K562 (cell line): ENCODE measurements at regions not wholly inside any gene's neighbourhood (a gene's known extent, or its start where the extent isn't known, plus 50 kb on each side); places are given as distances from the start of the nearest gene placed in this dataset.

Experiments
- ATAC-seq: fragments of 200-7000 bp; cut with Tn5 transposase; 3 replicates; pipeline ENCODE4 v1.9.1; 2020; ENCODE audit warnings: moderate library complexity
- BruUV-seq: library from RNA; stranded (reverse); fragments of 400-500 nt; replicated peaks from 2 replicates; lab custom pipeline; 2021; lab: Mats Ljungman, UMichigan
- CTCF ChIA-PET: fragments of 300-600 bp; formaldehyde crosslinking; extraction: SDS; loops from one replicate; lab custom pipeline; 2021; ENCODE audit warnings: low intra/inter-chr PET ratio; lab: Yijun Ruan, JAX
- POLR2A ChIA-PET: fragments of 300-600, 350-650 bp; sonication (Branson Sonifier 250); formaldehyde crosslinking; extraction: SDS; loops from one replicate; lab custom pipeline; 2021; ENCODE audit warnings: antibody characterized with exemption, inconsistent platforms; lab: Yijun Ruan, JAX
- DNase-seq, 4 experiments: peaks; one replicate each; pipeline versions ENCODE4 v3.0.0 to v3.0.0-alpha.2; 2011 to 2018; ENCODE audit warnings: low spot score in 3 of 4, mixed read lengths in 3 of 4; ENCODE audit errors: extremely low read depth in 1 of 4
- FAIRE-seq: peaks from 2 replicates; lab custom pipeline; 2011; peaks lifted over from hg19 to GRCh38; lab: Jason Lieb, UNC
- H2AFZ ChIP-seq: 2 replicates; pipeline ENCODE4 v1.6.0; 2011; ENCODE audit warnings: low read depth, low read length, control low read depth, inconsistent platforms
- H3K27ac ChIP-seq: fragments of 200-600 bp; 3 replicates; pipeline ENCODE4 v1.8.0; 2011; ENCODE audit warnings: low read depth, mild to moderate bottlenecking, control low read depth, inconsistent platforms, low read length, moderate library complexity, mixed read lengths; ENCODE audit errors: extremely low read depth
- H3K27me3 ChIP-seq, 2 experiments: fragments of 300-600 bp in 1 of 2; 2 replicates in 1 of 2; 3 replicates in 1 of 2; pipeline versions ENCODE4 v1.6.0 to v1.8.0; 2011; ENCODE audit warnings: inconsistent platforms in 2 of 2, low read length in 2 of 2, mild to moderate bottlenecking in 1 of 2, mixed read lengths in 1 of 2, moderate library complexity in 1 of 2; ENCODE audit not compliant: control insufficient read depth in 2 of 2, insufficient read depth in 2 of 2
- H3K36me3 ChIP-seq: fragments of 300-600 bp; 3 replicates; pipeline ENCODE4 v1.8.0; 2011; ENCODE audit warnings: mild to moderate bottlenecking, low read length, inconsistent platforms; ENCODE audit not compliant: control insufficient read depth, insufficient read depth
- H3K4me1 ChIP-seq, 2 experiments: fragments of 200-600 bp in 1 of 2; replicated peaks in 1 of 2; 2 replicates in 1 of 2; 3 replicates in 1 of 2; pipeline versions ENCODE4 v1.5.1 to v1.8.0; 2011; ENCODE audit warnings: inconsistent platforms in 2 of 2, low read length in 2 of 2, mild to moderate bottlenecking in 1 of 2, mixed read lengths in 1 of 2, moderate library complexity in 1 of 2; ENCODE audit not compliant: control insufficient read depth in 2 of 2, insufficient read depth in 2 of 2
- H3K4me2 ChIP-seq: 2 replicates; pipeline ENCODE4 v1.6.1; 2011; ENCODE audit warnings: low read length, control low read depth, inconsistent platforms, mixed read lengths; ENCODE audit not compliant: insufficient read depth
- H3K4me3 ChIP-seq: fragments of 200-600 bp; sonication (generic), shearing (Covaris generic); 2 replicates; pipeline ENCODE4 v1.5.1; 2016; ENCODE audit warnings: control low read depth, inconsistent platforms
- H3K79me2 ChIP-seq: fragments of 200-600 bp; 3 replicates; pipeline ENCODE4 v1.8.0; 2011; ENCODE audit warnings: low read length, inconsistent platforms; ENCODE audit not compliant: control insufficient read depth, insufficient read depth
- H3K9ac ChIP-seq, 2 experiments: 2 replicates each; pipeline versions ENCODE4 v1.6.0 to v1.6.1; 2011; ENCODE audit warnings: low read depth in 2 of 2, low read length in 2 of 2, control low read depth in 1 of 2, inconsistent platforms in 1 of 2, mild to moderate bottlenecking in 1 of 2, mixed read lengths in 1 of 2; ENCODE audit not compliant: insufficient read depth in 1 of 2
- H3K9me1 ChIP-seq: one replicate; pipeline ENCODE4 v1.6.0; 2011; ENCODE audit warnings: inconsistent platforms, mild to moderate bottlenecking, low read length, moderate library complexity; ENCODE audit not compliant: control insufficient read depth, insufficient read depth
- H3K9me3 ChIP-seq: replicated peaks from 2 replicates; pipeline ENCODE4 v1.5.1; 2011; ENCODE audit warnings: low read depth, low read length, inconsistent platforms; ENCODE audit not compliant: control insufficient read depth, insufficient read depth
- H4K20me1 ChIP-seq: replicated peaks from 2 replicates; pipeline ENCODE4 v1.6.1; 2011; ENCODE audit warnings: low read length, inconsistent platforms, mixed read lengths; ENCODE audit not compliant: control insufficient read depth, insufficient read depth
- CEBPZ ChIP-seq: fragments of 150-350 bp; IDR thresholded peaks from 2 replicates; pipeline ENCODE4 v1.6.1; 2014; ENCODE audit warnings: low read depth, mild to moderate bottlenecking, low read length, borderline replicate concordance
- CHD1 ChIP-seq: fragments of 200-600 bp; sonication (generic); IDR thresholded peaks from one replicate; pipeline ENCODE4 v1.6.1; 2012; ENCODE audit warnings: mild to moderate bottlenecking, moderate library complexity, low read length, inconsistent platforms
- ETV6 ChIP-seq, 3 experiments: fragments of 150-350 bp in 1 of 3; sonication (generic) in 1 of 3; formaldehyde crosslinking in 1 of 3; IDR thresholded peaks; 2 replicates each; pipeline versions ENCODE4 v1.6.1 to v1.8.0; 2014 to 2022; ENCODE audit warnings: borderline replicate concordance in 2 of 3, low read depth in 2 of 3, antibody characterized with exemption in 1 of 3, low read length in 1 of 3, mild to moderate bottlenecking in 1 of 3, missing genetic modification reagents in 1 of 3
- MAZ ChIP-seq, 2 experiments: fragments of 450-650 bp in 1 of 2; sonication (generic) in 1 of 2; formaldehyde crosslinking; IDR thresholded peaks in 1 of 2; conservative IDR thresholded peaks in 1 of 2; 2 replicates each; pipeline versions ENCODE4 v1.4.0 to v1.5.0; 2020; ENCODE audit warnings: mild to moderate bottlenecking in 1 of 2, missing genetic modification reagents in 1 of 2
- MXD1 ChIP-seq: fragments of 250-450 bp; sonication (Bioruptor Pico); IDR thresholded peaks from 2 replicates; pipeline ENCODE4 v1.8.0; 2021; ENCODE audit warnings: borderline replicate concordance, mild to moderate bottlenecking, moderate library complexity; ENCODE audit not compliant: poor library complexity, severe bottlenecking
- PTTG1 ChIP-seq: fragments of 450-650 bp; IDR thresholded peaks from 2 replicates; pipeline ENCODE4 v1.6.1; 2016; ENCODE audit warnings: low read depth, mild to moderate bottlenecking, missing genetic modification characterization, missing compliant biosample characterization
- RHOXF2B ChIP-seq: fragments of 250-450 bp; sonication (Bioruptor Pico); conservative IDR thresholded peaks from 2 replicates; pipeline ENCODE4 v1.5.1; 2021
- ZFX ChIP-seq: sonication (generic); formaldehyde crosslinking; IDR thresholded peaks from 2 replicates; pipeline ENCODE4 v1.8.0; 2022; ENCODE audit warnings: mild to moderate bottlenecking, missing genetic modification reagents, moderate library complexity
- WGBS: fragments of 100-300 bp; shearing (Covaris generic); methylation state at CpG from one replicate; pipeline ENCODE4 v1.1.6; 2016; ENCODE audit warnings: low coverage, mixed read lengths; ENCODE audit not compliant: insufficient coverage; ENCODE audit errors: missing lambda C conversion rate; 5-methylcytosine and 5-hydroxymethylcytosine counted together
- in situ Hi-C: fragments of 300-500 bp; cut with MboI; formaldehyde crosslinking; loops from 4 replicates; pipeline ENCODE4 v1.15.0; 2018; ENCODE audit warnings: inconsistent platforms, mixed read lengths
- intact Hi-C: fragments of 100-400 bp; cut with micrococcal nuclease; formaldehyde crosslinking; loops from 2 replicates; pipeline ENCODE4 v1.14.2; 2022

- H3K27ac ChIP-seq: no peak overlapping the region
- H3K79me2 ChIP-seq: no peaks in the 10 kb centered on the region
- no peaks in the 10 kb centered on the region for H3K9me1 ChIP-seq
- no peak overlapping the region for H2AFZ ChIP-seq
- in situ Hi-C loops: no loop called here
- ATAC-seq: no peak
- H3K4me3 ChIP-seq: no peak overlapping the region
- no peaks in the 10 kb centered on the region for H3K9me3 ChIP-seq
- intact Hi-C loops: no loop called here
- no peaks in the 10 kb centered on the region for H3K4me1 ChIP-seq
- TF ChIP-seq RHOXF2B (CRISPR knock-in tag): no peak
- no peak for TF ChIP-seq CHD1
- no peak for TF ChIP-seq ETV6 (IDR thresholded peaks at IDR 0.05; ENCODE audit: borderline replicate concordance in 1 of 2, low read depth in 2 of 2, low read length in 1 of 2)
- no peak for TF ChIP-seq ETV6 (CRISPR knock-in tag; IDR thresholded peaks at IDR 0.05; ENCODE audit: borderline replicate concordance)
- TF ChIP-seq ZFX (CRISPR knock-in tag): no peak
- no peak for TF ChIP-seq MAZ (CRISPR knock-in tag; conservative IDR thresholded peaks at IDR 0.05 in 1 of 2, IDR thresholded peaks at IDR 0.05 in 1 of 2)
- no peak for TF ChIP-seq MXD1
- no peak for TF ChIP-seq PTTG1 (tag)
- TF ChIP-seq CEBPZ: no peak
- TF ChIP-seq, all 486 proteins: peak for 0
- CTCF ChIA-PET: no interaction called here
- WGBS: 2% methylated on average over 5 of the region's 5 CpGs
- no peaks in the 10 kb centered on the region for H3K27me3 ChIP-seq
- no peaks in the 10 kb centered on the region for H4K20me1 ChIP-seq
- no TSS peak for BruUV-seq
- FAIRE-seq (no peak), DNase-seq (no peak)
- H3K9ac ChIP-seq: no peak overlapping the region
- POLR2A ChIA-PET: no interaction called here
- H3K36me3 ChIP-seq: no peaks in the 10 kb centered on the region
- H3K4me2 ChIP-seq: no peak overlapping the region
Observed at GRCh38 chr9:8155706-8156105, 356.1 kb upstream of the DMAC1 start.
